Heart right ventricle (tissue), 16 donors: ENCODE measurements at regions not wholly inside any gene's neighbourhood (a gene's known extent, or its start where the extent isn't known, plus 50 kb on each side); places are given as distances from the start of the nearest gene placed in this dataset.

Experiments
- ATAC-seq, 8 donors: fragments of 200-7000 bp; cut with Tn5 transposase; one replicate each; pipeline ENCODE4 v1.9.1; 2020; ENCODE audit warnings: mild to moderate bottlenecking in 8 of 8, moderate library complexity in 8 of 8, moderate number of reproducible peaks in 1 of 8
- DNase-seq, 2 donors: peaks; one replicate each; pipeline ENCODE4 v3.0.0-alpha.2; 2020
- H3K27ac ChIP-seq, 10 donors: fragments of 200-600 bp; sonication (generic) in 2 of 10; one replicate each; pipeline versions ENCODE4 v1.5.0 to v1.8.0; 2020 to 2022; ENCODE audit warnings: mild to moderate bottlenecking in 3 of 10
- H3K27me3 ChIP-seq, 7 donors: fragments of 200-600 bp; one replicate each; pipeline ENCODE4 v1.8.0; 2021 to 2022; ENCODE audit warnings: mild to moderate bottlenecking in 2 of 7
- H3K36me3 ChIP-seq, 9 donors: fragments of 200-600 bp; sonication (generic) in 1 of 9; one replicate each; pipeline versions ENCODE4 v1.5.0 to v1.8.0; 2020 to 2022; ENCODE audit warnings: mild to moderate bottlenecking in 2 of 9
- H3K4me1 ChIP-seq, 9 donors: fragments of 200-600 bp; sonication (generic) in 1 of 9; one replicate each; pipeline versions ENCODE4 v1.5.0 to v1.8.0; 2020 to 2022; ENCODE audit warnings: mild to moderate bottlenecking in 4 of 9
- H3K4me3 ChIP-seq, 10 donors: fragments of 200-600 bp; sonication (generic) in 2 of 10; one replicate each; pipeline versions ENCODE4 v1.5.0 to v1.8.0; 2020 to 2022; ENCODE audit warnings: mild to moderate bottlenecking in 7 of 10, moderate library complexity in 2 of 10
- H3K9me3 ChIP-seq, 11 donors: fragments of 200-600 bp in 10 of 11; sonication (generic) in 2 of 11; one replicate each; pipeline versions ENCODE4 v1.5.0 to v1.8.0; 2013 to 2022; ENCODE audit warnings: mild to moderate bottlenecking in 2 of 11, control low read depth in 1 of 11, moderate library complexity in 1 of 11
- WGBS, 2 donors: extraction: QIAGEN DNeasy Blood & Tissue Kit; methylation state at CpG; one replicate each; pipeline ENCODE4 v1.1.7; 2013; ENCODE audit warnings: inconsistent platforms in 1 of 2; 5-methylcytosine and 5-hydroxymethylcytosine counted together
- intact Hi-C, 10 donors: fragments of 100-400 bp; cut with DNase I; formaldehyde crosslinking; loops; one replicate each; pipeline versions ENCODE4 v1.11.1 to v1.14.2; 2022
- TF ChIP-seq, protein P1 (sequence below), 9 donors: fragments of 200-600 bp; sonication (generic) in 2 of 9; IDR thresholded peaks; one replicate each; pipeline versions ENCODE4 v1.5.0 to v1.8.0; 2021 to 2022; ENCODE audit warnings: antibody characterized with exemption in 9 of 9, mild to moderate bottlenecking in 5 of 9, moderate library complexity in 1 of 9
- donor health status: Arrhythmogenic right ventricular cardiomyopathy.
- donor health status: ischemic (EF 13 %, LVEDD 7.1; RV severe dilation, severe dysfunction).
- donor health status: healthy with polysubstance abuse.
- donor health status: DM: no; HTN: yes; CAD: no.
- donor health status: DM: no; HTN: no; CAD: no.
- donor health status: ischemic (EF 25% LVEDD 6.9; RV normal size, moderate dysfunction).
- donor health status: ischemic (EF 25% LVEDD 5.7; RV mildly dilated, moderate dysfunction).
- donor health status: healthy.
- donor health status: DM: yes; HTN: yes; CAD: no.
- donor health status: Ischemic cardiomyopathy.
- donor health status: ischemic (EF 35%, LVEDD 5.7; RV mildly dilated, moderate dysfunction).
- donor health status: nonischemic (EF 11% LVEDD 7.7; RV severe dilation, severe dysfunction).
- donor health status: DM: yes; HTN: yes; CAD: no.
- donor health status: PGD.
- donor health status: ischemic (EF 29% LVEDD 5.4; RV normal size, mild dysfunction).
- donor health status: nonischemic (EF 23%, LVEDD 6.1; RV moderate dilation, normal function).

DNA sequence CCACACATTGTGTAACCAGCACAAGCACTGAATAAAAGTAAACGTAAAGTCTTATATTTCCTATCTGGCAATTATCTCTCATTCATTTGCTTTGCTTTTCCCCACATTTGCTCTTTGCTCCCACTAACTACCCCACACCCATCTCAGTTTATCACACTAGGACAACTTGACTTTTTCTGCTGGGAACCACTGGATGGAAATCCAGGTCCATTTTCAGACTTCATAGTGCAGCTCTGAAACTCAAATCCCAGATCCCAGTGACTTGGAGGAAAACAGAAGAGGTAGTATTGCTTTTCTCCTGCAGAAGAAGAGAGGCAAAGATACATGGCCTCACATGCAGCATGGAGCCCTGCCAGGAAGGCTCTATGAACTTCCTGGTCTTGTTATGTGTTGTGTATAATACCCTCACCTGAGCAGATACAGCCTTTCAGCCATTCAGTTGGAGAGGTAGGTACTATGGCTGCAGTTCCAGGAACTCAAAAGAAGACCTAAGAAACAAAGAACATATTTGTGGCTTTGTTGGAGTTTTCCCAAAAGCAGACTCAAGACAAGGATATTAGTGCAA lies 90.0 kb upstream of the NIPBL start:
- no peak for DNase-seq
- H3K27me3 ChIP-seq = no peaks in the 10 kb centered on the region
- H3K4me3 ChIP-seq = no peak overlapping the region
- ATAC-seq = no peak
- no peak overlapping the region for H3K27ac ChIP-seq
- H3K36me3 ChIP-seq = no peaks in the 10 kb centered on the region
- no peaks in the 10 kb centered on the region for H3K4me1 ChIP-seq
- intact Hi-C loops = no loop called here
- no peaks in the 10 kb centered on the region for H3K9me3 ChIP-seq
- TF ChIP-seq, protein P1, sequence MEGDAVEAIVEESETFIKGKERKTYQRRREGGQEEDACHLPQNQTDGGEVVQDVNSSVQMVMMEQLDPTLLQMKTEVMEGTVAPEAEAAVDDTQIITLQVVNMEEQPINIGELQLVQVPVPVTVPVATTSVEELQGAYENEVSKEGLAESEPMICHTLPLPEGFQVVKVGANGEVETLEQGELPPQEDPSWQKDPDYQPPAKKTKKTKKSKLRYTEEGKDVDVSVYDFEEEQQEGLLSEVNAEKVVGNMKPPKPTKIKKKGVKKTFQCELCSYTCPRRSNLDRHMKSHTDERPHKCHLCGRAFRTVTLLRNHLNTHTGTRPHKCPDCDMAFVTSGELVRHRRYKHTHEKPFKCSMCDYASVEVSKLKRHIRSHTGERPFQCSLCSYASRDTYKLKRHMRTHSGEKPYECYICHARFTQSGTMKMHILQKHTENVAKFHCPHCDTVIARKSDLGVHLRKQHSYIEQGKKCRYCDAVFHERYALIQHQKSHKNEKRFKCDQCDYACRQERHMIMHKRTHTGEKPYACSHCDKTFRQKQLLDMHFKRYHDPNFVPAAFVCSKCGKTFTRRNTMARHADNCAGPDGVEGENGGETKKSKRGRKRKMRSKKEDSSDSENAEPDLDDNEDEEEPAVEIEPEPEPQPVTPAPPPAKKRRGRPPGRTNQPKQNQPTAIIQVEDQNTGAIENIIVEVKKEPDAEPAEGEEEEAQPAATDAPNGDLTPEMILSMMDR (IDR thresholded peaks at IDR 0.05) = no peak
- WGBS, 2 donors = 89 to 96% methylated on average over 1 of the region's 1 CpG

DNA sequence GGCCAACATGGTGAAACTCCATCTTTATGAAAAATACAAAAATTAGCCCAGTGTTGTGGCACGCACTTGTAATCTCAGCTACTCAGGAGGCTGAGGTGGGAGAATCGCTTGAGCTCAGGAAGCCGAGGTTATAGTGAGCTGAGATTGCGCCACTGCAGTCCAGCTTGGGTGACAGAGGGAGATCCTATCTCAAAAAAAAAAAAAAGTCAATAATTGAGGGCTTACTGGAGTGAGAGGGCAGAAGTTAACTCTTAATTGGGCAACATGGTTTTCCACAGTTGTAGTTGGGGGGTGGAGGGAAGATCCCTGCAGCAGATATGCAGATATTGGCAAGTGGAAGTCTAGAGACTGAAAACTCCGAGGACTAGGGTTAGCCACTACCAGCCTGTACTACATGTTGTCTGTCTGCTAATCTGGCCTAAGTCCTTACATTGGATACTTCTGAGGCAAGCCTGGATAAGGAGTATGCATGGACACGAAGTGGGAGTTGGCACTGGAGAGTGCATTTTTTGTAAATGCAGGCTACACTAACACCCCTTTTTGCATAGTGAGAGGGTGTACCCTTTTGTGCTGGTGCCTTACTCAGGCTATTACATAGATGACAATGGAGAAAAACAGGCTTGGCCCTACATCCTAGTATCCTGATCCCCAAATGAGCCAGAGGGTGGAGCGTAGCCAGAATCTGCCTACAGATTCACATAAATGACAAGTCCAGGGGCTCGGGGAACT lies 89.0 kb upstream of the NIPBL start:
- no peak for ATAC-seq
- 83 to 84% methylated on average over 8 of the region's 8 CpGs for WGBS, 2 donors
- H3K9me3 ChIP-seq = no peaks in the 10 kb centered on the region
- H3K4me1 ChIP-seq = no peaks in the 10 kb centered on the region
- intact Hi-C loops = no loop called here
- no peaks in the 10 kb centered on the region for H3K36me3 ChIP-seq
- H3K4me3 ChIP-seq = no peak overlapping the region
- TF ChIP-seq, protein P1 (IDR thresholded peaks at IDR 0.05) = no peak
- H3K27me3 ChIP-seq = no peaks in the 10 kb centered on the region
- DNase-seq = no peak
- H3K27ac ChIP-seq = no peak overlapping the region

DNA sequence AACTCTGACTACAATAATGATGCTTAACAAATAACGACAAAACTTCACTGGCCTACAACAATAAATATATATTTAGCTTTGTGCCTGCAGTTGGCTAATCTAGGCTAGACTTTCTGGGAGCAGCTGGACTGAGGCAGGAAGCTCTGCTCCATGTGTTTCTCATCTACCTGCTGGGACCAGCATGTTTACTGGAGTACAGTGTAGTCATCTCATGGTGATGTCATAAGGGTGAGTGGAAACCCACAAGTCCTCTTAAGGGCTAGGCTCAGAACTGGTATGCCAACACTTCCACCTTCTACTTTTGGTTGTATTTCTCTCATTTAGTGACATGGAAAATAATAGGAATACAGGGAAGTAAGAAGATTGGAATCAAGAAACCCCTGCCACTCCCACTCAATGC lies 85.7 kb upstream of the NIPBL start:
- TF ChIP-seq, protein P1 (IDR thresholded peaks at IDR 0.05) = no peak
- Histone ChIP-seq H3K4me3 (no peak overlapping the region), H3K27ac (no peak overlapping the region), H3K27me3 (no peaks in the 10 kb centered on the region), H3K9me3 (no peaks in the 10 kb centered on the region), H3K4me1 (no peaks in the 10 kb centered on the region), H3K36me3 (no peaks in the 10 kb centered on the region)
- intact Hi-C loops = no loop called here
- 81 to 90% methylated on average over 1 of the region's 1 CpG for WGBS, 2 donors
- ATAC-seq (no peak), DNase-seq (no peak)

DNA sequence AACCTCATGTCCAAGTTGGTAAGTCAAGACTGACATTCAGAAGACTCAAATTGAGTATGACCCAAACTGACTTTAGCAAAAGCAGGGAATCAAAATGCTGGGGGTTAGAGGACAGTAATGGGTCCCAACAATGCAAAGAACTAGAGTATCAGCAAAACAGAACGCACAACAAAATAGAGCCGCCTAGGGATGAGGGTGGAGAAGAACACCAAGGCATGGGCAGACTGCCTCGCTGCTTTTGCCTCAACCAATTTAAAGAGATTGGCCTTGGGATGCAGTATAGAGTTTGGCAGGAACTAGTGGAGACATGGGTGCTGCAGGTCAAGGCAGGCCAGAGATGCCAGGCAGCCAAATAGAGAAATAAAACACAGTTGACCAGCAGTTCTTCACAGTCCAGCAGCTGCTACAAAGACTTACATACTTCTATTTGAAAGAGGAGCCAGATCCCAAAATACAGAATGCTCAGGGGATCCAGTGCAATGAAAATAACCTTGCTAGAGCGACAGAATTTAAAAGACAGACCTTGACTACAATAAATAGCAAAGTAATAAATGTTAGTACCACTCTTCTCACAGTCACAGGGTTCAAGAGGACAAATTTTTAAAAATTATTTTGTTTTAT lies 83.9 kb upstream of the NIPBL start:
- Histone ChIP-seq H3K27ac (no peak overlapping the region), H3K36me3 (no peaks in the 10 kb centered on the region), H3K4me1 (no peaks in the 10 kb centered on the region), H3K4me3 (no peak overlapping the region), H3K9me3 (no peaks in the 10 kb centered on the region), H3K27me3 (no peaks in the 10 kb centered on the region)
- no peak for DNase-seq
- no peak for ATAC-seq
- intact Hi-C loops = no loop called here
- 76% methylated on average over 4 of the region's 4 CpGs for WGBS, 2 donors
- TF ChIP-seq, protein P1 (IDR thresholded peaks at IDR 0.05) = no peak
